WTC11 (cell line): ENCODE measurements at regions not wholly inside any gene's neighbourhood (a gene's known extent, or its start where the extent isn't known, plus 50 kb on each side); places are given as distances from the start of the nearest gene placed in this dataset.

Experiments used
- ATAC-seq: fragments of 200-7000 bp; cut with Tn5 transposase; 2 replicates; pipeline ENCODE4 v1.10.0; 2021; ENCODE audit warnings: mild to moderate bottlenecking, moderate library complexity
- CTCF ChIA-PET: fragments of 300-600 bp; sonication (Branson Sonifier 250); formaldehyde crosslinking; loops from one replicate; lab custom pipeline; 2021; ENCODE audit warnings: antibody characterized with exemption; lab: Charles Lee
- POLR2A ChIA-PET: fragments of 350-600 bp; sonication (Branson Sonifier 250); formaldehyde crosslinking; loops from one replicate; lab custom pipeline; 2021; ENCODE audit warnings: antibody characterized with exemption; lab: Charles Lee
- DNase-seq: peaks from one replicate; pipeline ENCODE4 v3.0.0; 2021; ENCODE audit warnings: low spot score
- H3K27ac Mint-ChIP-seq: 2 replicates; pipeline ENCODE4 v1.8.0; 2021; ENCODE audit warnings: mixed read lengths
- H3K27me3 Mint-ChIP-seq: 2 replicates; pipeline ENCODE4 v1.8.0; 2021; ENCODE audit warnings: low read depth, mild to moderate bottlenecking, moderate library complexity, mixed read lengths
- H3K36me3 Mint-ChIP-seq: 2 replicates; pipeline ENCODE4 v1.8.0; 2021; ENCODE audit warnings: mixed read lengths
- H3K4me1 Mint-ChIP-seq: 2 replicates; pipeline ENCODE4 v1.8.0; 2022; ENCODE audit warnings: mixed read lengths
- H3K4me3 Mint-ChIP-seq: 2 replicates; pipeline ENCODE4 v1.8.0; 2021; ENCODE audit warnings: mild to moderate bottlenecking, moderate library complexity, mixed read lengths
- H3K9me3 Mint-ChIP-seq: 2 replicates; pipeline ENCODE4 v1.8.0; 2021; ENCODE audit warnings: mixed read lengths
- CREM ChIP-seq: sonication (generic); formaldehyde crosslinking; IDR thresholded peaks from 2 replicates; pipeline ENCODE4 v1.8.1; 2022; ENCODE audit warnings: mild to moderate bottlenecking, missing genetic modification reagents, moderate library complexity
- CTCF ChIP-seq: fragments of 200-600 bp; IDR thresholded peaks from 2 replicates; pipeline ENCODE4 v1.8.0; 2022; ENCODE audit warnings: antibody characterized with exemption
- GABPB1 ChIP-seq: sonication (generic); formaldehyde crosslinking; IDR thresholded peaks from 2 replicates; pipeline ENCODE4 v1.8.1; 2023; ENCODE audit warnings: mild to moderate bottlenecking, missing genetic modification reagents
- KAT7 ChIP-seq: sonication (generic); formaldehyde crosslinking; IDR thresholded peaks from 2 replicates; pipeline ENCODE4 v1.8.1; 2023; ENCODE audit warnings: missing genetic modification reagents, mild to moderate bottlenecking, borderline replicate concordance
- NR3C1 ChIP-seq: sonication (generic); formaldehyde crosslinking; conservative IDR thresholded peaks from 2 replicates; pipeline ENCODE4 v1.8.1; 2023; ENCODE audit warnings: low read depth, mild to moderate bottlenecking, missing genetic modification reagents
- TEAD1 ChIP-seq: sonication (generic); formaldehyde crosslinking; IDR thresholded peaks from 2 replicates; pipeline ENCODE4 v1.8.0; 2022; ENCODE audit warnings: mild to moderate bottlenecking, missing genetic modification reagents
- ZNF138 ChIP-seq: sonication (generic); formaldehyde crosslinking; conservative IDR thresholded peaks from 2 replicates; pipeline ENCODE4 v1.8.1; 2022; ENCODE audit warnings: mild to moderate bottlenecking, moderate library complexity, missing genetic modification reagents
- ZNF317 ChIP-seq: sonication (generic); formaldehyde crosslinking; IDR thresholded peaks from 2 replicates; pipeline ENCODE4 v1.8.1; 2023; ENCODE audit warnings: low read depth, mild to moderate bottlenecking, moderate library complexity, missing genetic modification reagents, borderline replicate concordance
- ZNF396 ChIP-seq: fragments of 250-450 bp; sonication (Bioruptor Pico); IDR thresholded peaks from 2 replicates; pipeline ENCODE4 v1.8.0; 2021; ENCODE audit warnings: mild to moderate bottlenecking, moderate library complexity, borderline replicate concordance
- TF ChIP-seq, protein P1 (sequence below): sonication (generic); formaldehyde crosslinking; IDR thresholded peaks from 2 replicates; pipeline ENCODE4 v1.8.1; 2023; ENCODE audit warnings: mild to moderate bottlenecking, missing genetic modification reagents
- TF ChIP-seq, protein P2 (sequence below): sonication (generic); formaldehyde crosslinking; IDR thresholded peaks from 2 replicates; pipeline ENCODE4 v1.8.0; 2022; ENCODE audit warnings: mild to moderate bottlenecking, missing genetic modification reagents
- TF ChIP-seq, protein P3 (sequence below): sonication (generic); formaldehyde crosslinking; IDR thresholded peaks from 2 replicates; pipeline ENCODE4 v1.8.0; 2023; ENCODE audit warnings: mild to moderate bottlenecking, missing genetic modification reagents
- TF ChIP-seq, protein P4 (sequence below): sonication (generic); formaldehyde crosslinking; IDR thresholded peaks from 2 replicates; pipeline ENCODE4 v1.8.1; 2022; ENCODE audit warnings: low read depth, mild to moderate bottlenecking, moderate library complexity, missing genetic modification reagents, borderline replicate concordance

GRCh38 chr10:9636216-9636615 is 1381.5 kb upstream of the CELF2 start (continued):
- TF ChIP-seq, protein P1, sequence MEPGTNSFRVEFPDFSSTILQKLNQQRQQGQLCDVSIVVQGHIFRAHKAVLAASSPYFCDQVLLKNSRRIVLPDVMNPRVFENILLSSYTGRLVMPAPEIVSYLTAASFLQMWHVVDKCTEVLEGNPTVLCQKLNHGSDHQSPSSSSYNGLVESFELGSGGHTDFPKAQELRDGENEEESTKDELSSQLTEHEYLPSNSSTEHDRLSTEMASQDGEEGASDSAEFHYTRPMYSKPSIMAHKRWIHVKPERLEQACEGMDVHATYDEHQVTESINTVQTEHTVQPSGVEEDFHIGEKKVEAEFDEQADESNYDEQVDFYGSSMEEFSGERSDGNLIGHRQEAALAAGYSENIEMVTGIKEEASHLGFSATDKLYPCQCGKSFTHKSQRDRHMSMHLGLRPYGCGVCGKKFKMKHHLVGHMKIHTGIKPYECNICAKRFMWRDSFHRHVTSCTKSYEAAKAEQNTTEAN (CRISPR knock-in tag) = no peak

DNA sequence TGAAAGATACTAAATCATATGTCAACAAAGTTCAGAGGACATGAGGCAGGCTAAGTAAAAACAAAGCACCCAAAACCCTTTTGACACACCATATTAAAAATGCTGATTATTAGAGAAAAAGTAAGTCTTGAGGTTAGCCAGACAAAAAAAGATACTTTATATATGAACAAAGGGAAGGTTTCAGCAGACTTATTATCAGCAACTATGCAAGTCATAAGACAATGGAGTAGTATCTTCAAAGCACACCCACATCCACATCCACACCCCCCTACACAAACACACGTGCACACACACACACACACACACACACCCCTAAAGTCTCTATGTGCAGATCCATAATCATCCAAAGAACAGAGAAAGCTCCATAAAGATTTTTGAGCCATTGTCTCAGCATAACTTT is 1373.9 kb upstream of the CELF2 start:
- no peak overlapping the region for H3K4me3 Mint-ChIP-seq
- ATAC-seq = no peak
- H3K4me1 Mint-ChIP-seq = peaks cover 6% of the 10 kb centered on the region; the same call in 1 of the 2 replicates

GRCh38 chr10:9645404-9645803 is 1372.3 kb upstream of the CELF2 start:
- CTCF ChIA-PET = no interaction called here
- peaks cover 29% of the 10 kb centered on the region for H3K9me3 Mint-ChIP-seq
- no peak overlapping the region for H3K4me3 Mint-ChIP-seq
- no peak overlapping the region for H3K27ac Mint-ChIP-seq
- peaks cover 22% of the 10 kb centered on the region for H3K36me3 Mint-ChIP-seq
- TF ChIP-seq GABPB1 (CRISPR knock-in tag) = no peak
- no peak for TF ChIP-seq ZNF138 (CRISPR knock-in tag)
- no peak for TF ChIP-seq TEAD1 (CRISPR knock-in tag)
- no peak for TF ChIP-seq ZNF396 (CRISPR knock-in tag)
- no peak for TF ChIP-seq CTCF
- no peak for TF ChIP-seq NR3C1 (CRISPR knock-in tag)
- TF ChIP-seq, protein P2, sequence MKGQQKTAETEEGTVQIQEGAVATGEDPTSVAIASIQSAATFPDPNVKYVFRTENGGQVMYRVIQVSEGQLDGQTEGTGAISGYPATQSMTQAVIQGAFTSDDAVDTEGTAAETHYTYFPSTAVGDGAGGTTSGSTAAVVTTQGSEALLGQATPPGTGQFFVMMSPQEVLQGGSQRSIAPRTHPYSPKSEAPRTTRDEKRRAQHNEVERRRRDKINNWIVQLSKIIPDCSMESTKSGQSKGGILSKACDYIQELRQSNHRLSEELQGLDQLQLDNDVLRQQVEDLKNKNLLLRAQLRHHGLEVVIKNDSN = no peak
- TF ChIP-seq, protein P3, sequence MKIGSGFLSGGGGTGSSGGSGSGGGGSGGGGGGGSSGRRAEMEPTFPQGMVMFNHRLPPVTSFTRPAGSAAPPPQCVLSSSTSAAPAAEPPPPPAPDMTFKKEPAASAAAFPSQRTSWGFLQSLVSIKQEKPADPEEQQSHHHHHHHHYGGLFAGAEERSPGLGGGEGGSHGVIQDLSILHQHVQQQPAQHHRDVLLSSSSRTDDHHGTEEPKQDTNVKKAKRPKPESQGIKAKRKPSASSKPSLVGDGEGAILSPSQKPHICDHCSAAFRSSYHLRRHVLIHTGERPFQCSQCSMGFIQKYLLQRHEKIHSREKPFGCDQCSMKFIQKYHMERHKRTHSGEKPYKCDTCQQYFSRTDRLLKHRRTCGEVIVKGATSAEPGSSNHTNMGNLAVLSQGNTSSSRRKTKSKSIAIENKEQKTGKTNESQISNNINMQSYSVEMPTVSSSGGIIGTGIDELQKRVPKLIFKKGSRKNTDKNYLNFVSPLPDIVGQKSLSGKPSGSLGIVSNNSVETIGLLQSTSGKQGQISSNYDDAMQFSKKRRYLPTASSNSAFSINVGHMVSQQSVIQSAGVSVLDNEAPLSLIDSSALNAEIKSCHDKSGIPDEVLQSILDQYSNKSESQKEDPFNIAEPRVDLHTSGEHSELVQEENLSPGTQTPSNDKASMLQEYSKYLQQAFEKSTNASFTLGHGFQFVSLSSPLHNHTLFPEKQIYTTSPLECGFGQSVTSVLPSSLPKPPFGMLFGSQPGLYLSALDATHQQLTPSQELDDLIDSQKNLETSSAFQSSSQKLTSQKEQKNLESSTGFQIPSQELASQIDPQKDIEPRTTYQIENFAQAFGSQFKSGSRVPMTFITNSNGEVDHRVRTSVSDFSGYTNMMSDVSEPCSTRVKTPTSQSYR (CRISPR knock-in tag) = no peak
- TF ChIP-seq CREM (CRISPR knock-in tag) = no peak
- no peaks in the 10 kb centered on the region; the same call in 1 of the 2 replicates for H3K27me3 Mint-ChIP-seq
- DNase-seq = no peak
- POLR2A ChIA-PET = no interaction called here
- ATAC-seq = no peak
- H3K4me1 Mint-ChIP-seq = peaks cover 6% of the 10 kb centered on the region; the same call in 1 of the 2 replicates

More for the DNA sequence above, 1373.9 kb upstream of the CELF2 start:
- TF ChIP-seq KAT7 (no peak), ZNF317 (CRISPR knock-in tag) (peak; percentile 96), NR3C1 (CRISPR knock-in tag) (no peak)
- TF ChIP-seq, protein P4, sequence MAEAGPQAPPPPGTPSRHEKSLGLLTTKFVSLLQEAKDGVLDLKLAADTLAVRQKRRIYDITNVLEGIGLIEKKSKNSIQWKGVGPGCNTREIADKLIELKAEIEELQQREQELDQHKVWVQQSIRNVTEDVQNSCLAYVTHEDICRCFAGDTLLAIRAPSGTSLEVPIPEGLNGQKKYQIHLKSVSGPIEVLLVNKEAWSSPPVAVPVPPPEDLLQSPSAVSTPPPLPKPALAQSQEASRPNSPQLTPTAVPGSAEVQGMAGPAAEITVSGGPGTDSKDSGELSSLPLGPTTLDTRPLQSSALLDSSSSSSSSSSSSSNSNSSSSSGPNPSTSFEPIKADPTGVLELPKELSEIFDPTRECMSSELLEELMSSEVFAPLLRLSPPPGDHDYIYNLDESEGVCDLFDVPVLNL (CRISPR knock-in tag) = no peak
- Mint-ChIP-seq H3K27ac (no peak overlapping the region), H3K27me3 (no peaks in the 10 kb centered on the region; the same call in 1 of the 2 replicates), H3K9me3 (peaks cover 31% of the 10 kb centered on the region), H3K36me3 (peaks cover 22% of the 10 kb centered on the region)
- ChIA-PET POLR2A (no interaction called here), CTCF (no interaction called here)
- DNase-seq = no peak
